Activated T-cell treated with anti-CD3 and anti-CD28 coated beads, Interleukin-2, amount 50 U/mL, for 24 hours (primary cell): ENCODE measurements at regions not wholly inside any gene's neighbourhood (a gene's known extent, or its start where the extent isn't known, plus 50 kb on each side); places are given as distances from the start of the nearest gene placed in this dataset.
"Not testable (repeated sequence)": the region's sequence is repeated elsewhere in the genome, so short reads cannot be mapped to it uniquely, and the experiment has no call there.

Source experiments
- DNase-seq: peaks from one replicate; pipeline ENCODE4 v3.0.0-alpha.2; 2020
- H3K27ac Mint-ChIP-seq: 2 replicates; pipeline ENCODE4 v1.8.0; 2020; ENCODE audit warnings: mild to moderate bottlenecking, mixed read lengths
- H3K27me3 Mint-ChIP-seq: 2 replicates; pipeline ENCODE4 v1.8.0; 2020; ENCODE audit warnings: mixed read lengths
- H3K36me3 Mint-ChIP-seq: 2 replicates; pipeline ENCODE4 v1.8.0; 2020; ENCODE audit warnings: low read depth, mixed read lengths
- H3K4me1 Mint-ChIP-seq: 2 replicates; pipeline ENCODE4 v1.8.0; 2020; ENCODE audit warnings: low read depth, mixed read lengths
- H3K4me3 Mint-ChIP-seq: 2 replicates; pipeline ENCODE4 v1.8.0; 2020; ENCODE audit warnings: mild to moderate bottlenecking, moderate library complexity, mixed read lengths
- H3K9me3 Mint-ChIP-seq: 2 replicates; pipeline ENCODE4 v1.8.0; 2020; ENCODE audit warnings: mixed read lengths

DNA sequence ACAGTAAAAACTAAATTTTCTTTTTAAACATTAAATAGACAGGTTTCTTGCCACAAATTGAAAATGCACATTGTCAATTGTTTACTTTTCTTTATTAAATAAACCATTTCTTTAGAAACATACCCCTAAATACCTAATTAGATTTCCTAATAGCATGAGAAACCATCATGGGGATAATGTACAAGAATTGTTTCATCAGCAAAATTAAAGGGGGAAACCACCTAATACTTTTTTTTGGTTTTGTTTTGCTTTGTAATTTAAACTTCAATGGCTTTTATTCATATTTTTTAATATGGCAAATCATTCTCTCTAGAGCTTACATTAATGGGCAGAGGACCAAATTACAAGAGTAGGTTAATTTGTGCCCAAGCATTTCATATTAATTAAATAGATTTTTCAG is 987.9 kb downstream of the EPHA7 start:
- peaks cover 5% of the 10 kb centered on the region for H3K9me3 Mint-ChIP-seq
- no peak overlapping the region for H3K4me3 Mint-ChIP-seq
- H3K27ac Mint-ChIP-seq: no peak overlapping the region
- DNase-seq: no peak
- H3K4me1 Mint-ChIP-seq: no peaks in the 10 kb centered on the region
- no peaks in the 10 kb centered on the region for H3K27me3 Mint-ChIP-seq
- no peaks in the 10 kb centered on the region for H3K36me3 Mint-ChIP-seq

DNA sequence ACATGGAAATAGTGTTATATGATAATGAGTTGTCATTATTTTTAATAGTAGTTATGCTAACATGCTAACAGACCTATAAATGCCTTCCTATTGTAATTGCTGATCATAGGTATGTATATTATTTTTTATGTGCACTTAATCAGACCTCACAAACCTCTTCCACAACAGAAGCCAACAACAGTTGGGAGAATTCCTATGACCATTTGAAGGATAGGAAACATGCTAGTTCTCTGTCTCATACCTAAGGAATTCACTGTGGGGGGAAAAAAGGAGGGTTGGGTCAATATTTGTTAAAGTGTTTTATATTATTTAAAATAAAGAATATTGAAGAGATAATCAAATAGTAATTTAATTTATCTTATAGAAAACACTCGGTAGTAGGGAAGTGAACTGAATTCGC is 990.9 kb downstream of the EPHA7 start:
- DNase-seq: no peak
- H3K36me3 Mint-ChIP-seq: no peaks in the 10 kb centered on the region
- peaks cover 11% of the 10 kb centered on the region for H3K9me3 Mint-ChIP-seq
- H3K4me1 Mint-ChIP-seq: no peaks in the 10 kb centered on the region
- H3K27ac Mint-ChIP-seq: no peak overlapping the region
- H3K27me3 Mint-ChIP-seq: no peaks in the 10 kb centered on the region
- no peak overlapping the region for H3K4me3 Mint-ChIP-seq

DNA sequence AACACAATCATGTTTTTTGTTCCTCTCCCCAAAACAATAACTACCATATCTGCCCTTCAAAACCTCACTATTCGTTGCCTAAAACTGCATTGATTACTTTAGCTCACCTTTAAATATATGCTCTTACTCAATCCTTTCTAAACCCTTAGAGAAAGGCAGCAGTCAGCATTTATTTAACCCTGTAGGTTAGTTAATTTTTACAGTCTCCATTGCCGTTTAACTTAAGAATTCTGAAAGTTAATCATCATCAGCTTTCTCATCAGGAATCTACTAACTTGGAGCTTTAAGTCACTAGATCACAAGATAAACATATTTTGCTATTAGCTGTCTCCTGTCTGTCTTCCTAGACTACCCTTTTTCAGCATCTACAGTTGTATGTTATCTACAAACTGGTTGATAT is 991.9 kb downstream of the EPHA7 start:
- Mint-ChIP-seq H3K4me1 (no peaks in the 10 kb centered on the region), H3K36me3 (no peaks in the 10 kb centered on the region), H3K27me3 (no peaks in the 10 kb centered on the region), H3K27ac (no peak overlapping the region), H3K4me3 (no peak overlapping the region), H3K9me3 (peaks cover 14% of the 10 kb centered on the region)
- no peak for DNase-seq

DNA sequence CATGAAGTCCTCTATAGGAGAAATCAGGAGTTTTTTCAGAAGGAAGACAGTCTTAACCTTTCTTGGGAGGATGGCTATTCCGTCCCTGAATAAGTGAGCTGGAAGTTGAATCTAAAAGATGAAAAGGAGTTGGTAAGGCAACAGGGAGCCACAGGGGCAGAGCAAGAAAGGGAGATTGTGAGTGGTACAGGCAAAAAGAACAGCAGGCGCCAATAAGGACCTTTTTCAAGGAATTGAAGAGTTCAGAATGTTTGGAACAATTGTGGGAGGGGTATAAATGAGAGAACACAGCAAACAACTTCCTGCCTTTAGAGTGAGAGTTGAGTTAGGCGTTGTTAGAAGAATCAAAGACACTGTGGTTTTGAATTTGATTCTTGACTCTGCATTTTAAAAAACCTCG is 1003.7 kb downstream of the EPHA7 start:
- H3K36me3 Mint-ChIP-seq: no peaks in the 10 kb centered on the region
- no peak overlapping the region for H3K4me3 Mint-ChIP-seq
- H3K27me3 Mint-ChIP-seq: no peaks in the 10 kb centered on the region
- peaks cover 10% of the 10 kb centered on the region for H3K9me3 Mint-ChIP-seq
- no peak for DNase-seq
- H3K4me1 Mint-ChIP-seq: no peaks in the 10 kb centered on the region
- H3K27ac Mint-ChIP-seq: no peak overlapping the region

DNA sequence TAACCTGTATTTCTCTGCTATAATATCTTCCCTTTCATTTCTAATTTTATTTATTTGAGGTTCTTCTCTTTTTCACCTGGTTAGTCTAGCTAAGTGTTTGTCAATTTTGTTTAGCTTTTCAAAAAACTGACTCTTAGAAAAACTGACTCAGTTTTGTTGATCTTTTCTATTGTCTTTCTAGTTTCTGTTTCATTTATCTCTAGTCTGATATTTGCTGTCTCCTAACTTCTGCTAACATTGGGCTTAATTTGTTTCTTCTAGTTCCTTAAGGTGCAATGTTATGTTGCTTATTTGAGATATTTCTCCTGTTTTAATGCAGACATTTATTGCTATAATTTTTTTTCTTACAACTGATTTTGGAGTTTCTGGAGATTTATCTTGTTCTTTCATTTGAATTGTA is 1011.0 kb downstream of the EPHA7 start:
- no peak overlapping the region for H3K27ac Mint-ChIP-seq
- no peaks in the 10 kb centered on the region for H3K4me1 Mint-ChIP-seq

DNA sequence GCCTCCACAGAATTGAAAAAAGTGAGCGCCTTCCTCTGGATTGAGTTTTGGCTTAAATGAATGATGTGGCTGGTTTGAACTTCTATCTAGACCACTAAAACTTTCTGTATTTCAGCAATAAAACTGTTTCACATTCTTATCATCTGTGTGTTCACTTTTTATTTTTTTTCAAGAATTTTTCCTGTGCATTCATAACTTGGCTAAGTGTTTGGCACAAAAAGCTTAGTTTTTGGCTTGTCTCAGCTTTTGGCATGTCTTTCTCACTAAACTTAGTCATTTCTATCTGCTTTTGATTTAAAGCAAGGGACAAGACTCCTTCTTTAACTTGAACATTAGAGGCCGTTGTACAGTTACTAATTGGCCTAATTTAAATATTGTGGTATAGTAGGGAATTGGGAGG is 1015.1 kb downstream of the EPHA7 start:
- H3K9me3 Mint-ChIP-seq: peaks cover 17% of the 10 kb centered on the region
- H3K4me3 Mint-ChIP-seq: no peak overlapping the region
- H3K4me1 Mint-ChIP-seq: no peaks in the 10 kb centered on the region
- DNase-seq: no peak
- H3K36me3 Mint-ChIP-seq: no peaks in the 10 kb centered on the region
- no peak overlapping the region for H3K27ac Mint-ChIP-seq
- no peaks in the 10 kb centered on the region for H3K27me3 Mint-ChIP-seq

More for the DNA sequence above, 1011.0 kb downstream of the EPHA7 start:
- DNase-seq: no peak
- no peaks in the 10 kb centered on the region for H3K36me3 Mint-ChIP-seq
- H3K9me3 Mint-ChIP-seq: peaks cover 14% of the 10 kb centered on the region
- no peak overlapping the region for H3K4me3 Mint-ChIP-seq
- no peaks in the 10 kb centered on the region for H3K27me3 Mint-ChIP-seq

DNA sequence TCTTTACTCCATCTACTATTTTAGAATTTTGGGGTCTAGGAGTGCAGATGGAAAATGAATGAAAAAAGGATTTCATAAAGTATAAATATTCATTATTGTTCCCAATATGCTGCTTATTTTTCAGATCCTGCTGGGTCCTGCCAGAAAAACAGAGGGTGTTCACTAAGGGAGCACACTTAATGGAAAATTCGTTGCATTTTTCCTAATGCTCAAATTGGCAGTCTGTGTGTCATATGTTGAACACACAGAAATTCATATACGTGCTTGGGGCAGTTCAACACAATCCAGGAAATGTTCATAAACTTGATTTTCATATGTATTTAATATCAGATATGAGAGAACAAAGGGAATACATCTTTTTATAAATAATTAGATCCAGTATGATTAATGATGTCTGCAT is 1019.4 kb downstream of the EPHA7 start:
- H3K9me3 Mint-ChIP-seq: peaks cover 9% of the 10 kb centered on the region
- H3K4me3 Mint-ChIP-seq: no peak overlapping the region
- H3K27me3 Mint-ChIP-seq: no peaks in the 10 kb centered on the region
- no peaks in the 10 kb centered on the region for H3K36me3 Mint-ChIP-seq
- DNase-seq: no peak
- no peaks in the 10 kb centered on the region for H3K4me1 Mint-ChIP-seq
- no peak overlapping the region for H3K27ac Mint-ChIP-seq

DNA sequence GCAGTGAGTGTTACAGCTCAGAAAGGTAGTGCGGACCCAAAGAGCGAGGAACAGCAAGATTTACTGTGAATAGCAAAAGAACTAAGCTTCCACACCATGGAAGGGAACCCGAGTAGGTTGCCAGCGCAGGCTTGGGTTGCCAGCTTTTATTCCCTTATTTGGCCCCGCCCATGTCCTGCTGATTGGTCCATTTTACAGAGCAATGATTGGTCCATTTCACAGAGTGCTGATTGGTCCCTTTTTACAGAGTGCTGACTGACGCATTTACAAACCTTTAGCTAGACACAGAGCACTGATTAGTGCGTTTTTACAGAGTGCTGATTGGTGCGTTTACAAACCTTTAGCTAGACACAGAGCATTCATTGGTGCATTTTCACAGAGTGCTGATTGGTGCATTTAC is 1030.7 kb downstream of the EPHA7 start:
- not testable (repeated sequence) for H3K27ac Mint-ChIP-seq, DNase-seq, H3K4me1 Mint-ChIP-seq, H3K4me3 Mint-ChIP-seq, H3K36me3 Mint-ChIP-seq, H3K9me3 Mint-ChIP-seq, H3K27me3 Mint-ChIP-seq

DNA sequence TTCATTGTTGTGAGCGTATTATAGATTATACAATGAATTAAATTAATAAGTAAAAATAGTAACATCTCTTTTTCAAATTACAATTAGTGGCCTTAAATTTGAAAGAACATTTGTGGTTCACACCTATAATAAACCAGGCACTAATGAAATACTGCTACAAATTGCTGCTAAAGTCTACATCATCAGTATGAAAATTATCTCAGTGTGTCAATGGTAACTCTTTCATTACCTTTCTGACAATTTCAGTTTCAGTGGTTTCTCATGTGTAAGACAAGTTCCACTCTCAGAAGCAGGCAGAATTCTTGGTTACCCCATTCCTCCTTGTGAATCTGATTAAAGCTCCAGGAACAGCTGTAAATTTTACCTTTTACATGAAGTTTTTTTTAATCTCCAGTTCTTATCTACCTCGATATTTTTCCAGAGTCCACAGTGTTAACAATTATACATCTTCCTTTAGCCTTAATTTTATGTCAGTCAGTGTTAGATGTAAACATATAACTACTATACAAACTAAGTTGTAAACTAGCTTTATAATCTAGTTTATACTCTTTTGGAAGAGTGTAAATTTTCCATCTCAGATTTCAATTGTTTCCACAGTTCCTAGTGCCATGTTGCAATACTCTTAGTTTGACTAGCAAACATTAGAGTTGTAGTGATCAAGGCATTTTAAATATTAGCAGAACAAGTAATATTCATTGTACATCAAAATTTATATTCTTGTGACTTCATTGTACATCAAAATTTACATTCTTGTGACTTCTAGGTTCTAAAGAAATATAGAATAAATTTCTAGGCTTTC is 1038.4 kb downstream of the EPHA7 start:
- no peaks in the 10 kb centered on the region for H3K9me3 Mint-ChIP-seq
- DNase-seq: no peak

DNA sequence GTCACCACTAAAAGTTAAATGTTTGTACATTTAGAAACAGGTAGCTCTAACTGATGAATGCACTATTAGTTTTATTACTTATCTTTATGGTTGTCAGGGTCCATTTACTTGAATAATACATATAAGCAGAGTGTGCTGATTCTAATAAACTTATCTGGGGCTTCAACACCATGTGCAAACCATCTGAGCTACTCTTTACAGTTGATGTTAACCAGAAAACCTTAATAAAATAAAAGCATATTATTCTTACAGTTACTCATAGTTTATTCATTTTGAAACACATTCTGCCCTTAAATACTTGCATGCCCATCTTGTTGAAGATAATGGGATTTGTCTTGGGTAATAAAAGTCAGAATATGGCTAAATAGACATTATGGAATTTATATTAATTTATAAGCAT is 1042.2 kb downstream of the EPHA7 start:
- Mint-ChIP-seq H3K27me3 (no peaks in the 10 kb centered on the region), H3K27ac (no peak overlapping the region), H3K4me3 (no peak overlapping the region), H3K9me3 (no peaks in the 10 kb centered on the region), H3K36me3 (no peaks in the 10 kb centered on the region), H3K4me1 (no peaks in the 10 kb centered on the region)
- DNase-seq: no peak

More for the DNA sequence above, 1038.4 kb downstream of the EPHA7 start:
- Mint-ChIP-seq H3K4me3 (no peak overlapping the region), H3K27me3 (no peaks in the 10 kb centered on the region), H3K4me1 (no peaks in the 10 kb centered on the region), H3K27ac (no peak overlapping the region), H3K36me3 (no peaks in the 10 kb centered on the region)

DNA sequence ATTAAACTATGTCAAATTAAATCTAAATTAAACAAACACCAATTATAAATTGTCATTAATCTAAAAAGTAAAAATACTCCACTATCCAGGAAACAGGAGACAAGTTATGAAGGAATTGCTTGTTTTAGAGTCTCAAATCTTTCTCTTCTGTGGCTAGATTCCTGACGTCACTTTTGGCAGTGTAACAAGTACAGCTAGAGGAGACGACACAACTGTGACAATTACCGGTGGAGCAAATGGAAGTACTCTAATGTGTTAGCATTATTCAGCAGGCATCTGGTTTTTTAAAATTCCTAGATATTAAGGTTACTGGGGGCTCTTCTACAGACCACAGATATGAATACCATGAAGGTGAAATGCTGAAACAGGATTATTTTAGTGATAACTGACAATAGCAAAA is 1042.7 kb downstream of the EPHA7 start:
- Mint-ChIP-seq H3K27ac (no peak overlapping the region), H3K36me3 (no peaks in the 10 kb centered on the region), H3K27me3 (no peaks in the 10 kb centered on the region), H3K4me1 (no peaks in the 10 kb centered on the region), H3K4me3 (no peak overlapping the region), H3K9me3 (no peaks in the 10 kb centered on the region)
- DNase-seq: no peak

DNA sequence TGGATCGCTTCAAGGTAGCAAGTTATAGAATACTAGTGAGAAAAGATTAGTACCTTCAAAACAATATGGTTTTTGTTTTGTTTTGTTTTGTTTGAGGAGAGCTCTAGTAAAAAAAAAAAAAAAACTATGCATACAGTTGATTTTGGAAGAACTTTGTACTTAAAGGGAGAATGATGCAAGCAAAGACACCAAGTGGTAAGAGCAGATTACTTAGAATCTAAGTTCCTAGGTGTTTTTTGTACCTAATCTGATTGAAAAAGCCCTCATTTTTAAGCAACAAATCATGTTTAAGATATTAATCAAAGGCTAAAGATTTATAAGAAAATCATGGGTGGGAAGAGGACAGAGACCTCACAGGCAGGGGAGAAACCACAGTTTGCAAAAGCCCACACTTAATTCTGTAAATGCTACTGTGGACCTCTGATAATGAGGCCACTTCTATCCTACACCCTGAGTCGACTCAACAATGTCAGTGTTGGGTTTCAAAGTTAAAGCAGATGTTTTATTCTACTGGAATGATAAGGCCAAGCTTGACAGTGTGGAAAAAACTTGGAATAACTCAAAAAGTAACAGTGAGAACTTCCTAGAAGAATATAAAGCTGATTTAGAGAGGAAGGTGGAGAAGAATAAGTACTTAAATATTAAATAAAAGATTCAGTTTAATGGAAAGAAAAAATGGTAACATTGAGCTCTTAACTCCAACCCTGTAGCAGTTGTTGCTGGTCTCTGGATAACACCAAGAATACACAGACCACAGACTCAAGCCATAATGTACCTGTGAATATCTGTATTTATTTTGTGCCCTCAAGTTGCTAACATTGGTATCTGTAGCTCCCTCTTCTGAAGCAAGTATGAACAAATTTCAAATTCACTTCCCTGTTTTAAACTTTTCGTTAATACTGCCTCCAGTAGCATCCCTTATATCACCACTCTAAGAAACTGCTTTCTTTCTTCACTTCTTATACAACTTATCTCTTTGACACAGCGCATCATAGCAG is 1047.8 kb downstream of the EPHA7 start:
- DNase-seq: no peak
- Mint-ChIP-seq H3K36me3 (no peaks in the 10 kb centered on the region), H3K4me3 (no peak overlapping the region), H3K4me1 (no peaks in the 10 kb centered on the region), H3K9me3 (peaks cover under 1% of the 10 kb centered on the region), H3K27me3 (no peaks in the 10 kb centered on the region), H3K27ac (no peak overlapping the region)

DNA sequence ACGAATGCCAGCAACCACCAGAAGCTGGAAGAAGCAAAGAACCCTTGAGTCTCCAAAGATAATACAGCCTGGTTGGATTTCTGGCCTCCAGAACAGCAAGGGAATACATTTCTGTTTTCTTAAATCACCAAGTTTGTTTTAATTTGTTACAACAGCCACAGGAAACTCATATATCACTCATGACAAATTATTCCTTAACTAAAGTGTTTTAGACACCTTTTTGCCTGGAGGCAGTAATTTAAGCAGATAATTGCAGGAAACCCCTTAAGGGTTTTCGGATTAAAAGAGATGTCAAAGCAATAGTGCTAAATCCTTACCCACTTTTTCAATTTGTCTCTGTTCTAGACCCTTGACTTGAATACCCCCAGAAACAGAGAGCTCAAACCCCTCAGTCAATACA is 1050.0 kb downstream of the EPHA7 start:
- no peak overlapping the region for H3K4me3 Mint-ChIP-seq
- H3K27me3 Mint-ChIP-seq: no peaks in the 10 kb centered on the region
- no peak overlapping the region for H3K27ac Mint-ChIP-seq
- H3K36me3 Mint-ChIP-seq: no peaks in the 10 kb centered on the region
- DNase-seq: no peak
- peaks cover 8% of the 10 kb centered on the region for H3K9me3 Mint-ChIP-seq
- H3K4me1 Mint-ChIP-seq: no peaks in the 10 kb centered on the region

DNA sequence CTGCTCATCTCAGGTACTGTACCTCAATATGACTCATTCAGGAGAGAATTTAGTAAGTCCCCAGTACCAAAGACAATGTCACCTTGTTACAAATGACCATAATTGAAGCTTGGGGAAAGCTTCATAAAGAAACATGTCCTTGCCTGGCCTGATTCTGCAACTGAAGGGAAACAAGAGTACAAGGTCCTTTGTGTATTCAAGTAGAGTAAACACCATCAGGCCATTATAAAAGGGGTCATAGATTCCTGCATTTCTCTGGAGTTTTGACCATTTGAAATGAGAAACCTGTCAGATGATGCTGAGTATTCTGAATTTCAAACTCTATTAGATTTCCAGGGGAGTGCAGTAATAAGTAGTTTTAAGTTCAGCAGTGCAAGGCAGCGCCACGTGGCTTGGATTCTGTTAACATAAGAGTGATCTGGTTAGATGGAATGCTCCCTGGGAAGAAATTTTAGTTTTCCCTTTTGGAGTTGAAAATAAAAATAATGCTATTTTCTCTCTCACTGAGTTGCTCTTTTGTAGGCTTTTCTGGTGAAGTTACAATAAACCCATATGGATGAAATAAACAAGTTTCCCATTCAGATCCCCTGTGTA is 1054.3 kb downstream of the EPHA7 start:
- no peak overlapping the region for H3K27ac Mint-ChIP-seq
- no peaks in the 10 kb centered on the region for H3K27me3 Mint-ChIP-seq
- DNase-seq: no peak

DNA sequence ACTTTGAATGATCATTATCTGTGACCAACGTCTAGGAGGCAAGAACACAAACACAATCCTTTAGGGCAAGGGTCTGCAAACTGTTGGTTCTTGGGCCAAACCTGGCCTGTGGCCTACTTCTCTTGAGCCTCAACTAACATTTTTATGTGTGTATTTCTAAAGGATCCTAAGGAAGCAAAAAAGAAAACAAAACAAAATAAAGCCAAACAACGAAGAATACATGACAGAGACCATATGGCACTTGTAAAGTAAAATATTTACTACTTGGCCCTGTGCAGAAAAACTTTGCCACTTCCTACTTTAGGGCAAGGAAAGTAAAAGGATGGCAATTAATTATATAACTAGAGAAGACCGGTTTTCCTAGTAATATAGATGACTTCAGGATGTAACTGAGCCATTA is 1056.2 kb downstream of the EPHA7 start:
- DNase-seq: no peak
- Mint-ChIP-seq H3K9me3 (peaks cover 8% of the 10 kb centered on the region), H3K4me1 (no peaks in the 10 kb centered on the region), H3K27me3 (no peaks in the 10 kb centered on the region), H3K27ac (no peak overlapping the region), H3K4me3 (no peak overlapping the region), H3K36me3 (no peaks in the 10 kb centered on the region)

More for the DNA sequence above, 1054.3 kb downstream of the EPHA7 start:
- Mint-ChIP-seq H3K4me3 (no peak overlapping the region), H3K36me3 (no peaks in the 10 kb centered on the region), H3K9me3 (peaks cover 8% of the 10 kb centered on the region), H3K4me1 (no peaks in the 10 kb centered on the region)
